Pancreas (tissue), 10 donors: ENCODE measurements at regions not wholly inside any gene's neighbourhood (a gene's known extent, or its start where the extent isn't known, plus 50 kb on each side); places are given as distances from the start of the nearest gene placed in this dataset.

ENCODE experiments used
- ATAC-seq, 4 donors: fragments of 200-7000 bp; cut with Tn5 transposase; one replicate each; pipeline versions ENCODE4 v1.8.0 to v1.9.1; 2020; ENCODE audit warnings: mild to moderate bottlenecking in 4 of 4, moderate library complexity in 4 of 4
- DNase-seq, 6 donors: peaks; one replicate each; pipeline ENCODE4 v3.0.0-alpha.2; 2020
- FAIRE-seq: peaks from 2 replicates; lab custom pipeline; 2012; peaks lifted over from hg19 to GRCh38; lab: Jason Lieb, UNC
- H3K27ac ChIP-seq, 4 donors: fragments of 200-600 bp; sonication (generic); 1 replicate in 3 of 4; 2 replicates in 1 of 4; pipeline versions ENCODE4 v1.5.0 to v1.8.0; 2020
- H3K27me3 ChIP-seq, 4 donors: fragments of 200-600 bp; one replicate each; pipeline ENCODE4 v1.8.0; 2021
- H3K36me3 ChIP-seq, 3 donors: fragments of 200-600 bp; sonication (generic) in 1 of 3; one replicate each; pipeline versions ENCODE4 v1.5.0 to v1.8.0; 2020 to 2021
- H3K4me1 ChIP-seq, 3 donors: fragments of 200-600 bp; one replicate each; pipeline ENCODE4 v1.8.0; 2021
- H3K4me3 ChIP-seq, 4 donors: fragments of 200-600 bp; sonication (generic) in 2 of 4; one replicate each; pipeline versions ENCODE4 v1.5.0 to v1.8.0; 2020 to 2021
- H3K9me3 ChIP-seq, 4 donors: fragments of 200-600 bp; one replicate each; pipeline ENCODE4 v1.8.0; 2021
- CTCF ChIP-seq, 4 donors: fragments of 200-600 bp; sonication (generic) in 3 of 4; IDR thresholded peaks; one replicate each; pipeline versions ENCODE4 v1.5.0 to v1.8.0; 2021; ENCODE audit warnings: antibody characterized with exemption in 4 of 4
- WGBS, 2 donors: extraction: QIAGEN DNeasy Blood & Tissue Kit; methylation state at CpG; one replicate each; pipeline ENCODE4 v1.1.7; 2013; 5-methylcytosine and 5-hydroxymethylcytosine counted together
- intact Hi-C, 3 donors: fragments of 100-400 bp; cut with DNase I; formaldehyde crosslinking; loops; one replicate each; pipeline versions ENCODE4 v1.11.1 to v1.14.2; 2022
- donor health status: healthy with polysubstance abuse.
- donor health status: DM: no; HTN: no; CAD: no; lungs with moderate emphysema.
- donor health status: DM: no; HTN: no; CAD: no.
- donor health status: control.
- donor health status: control.
- donor health status: Bipolar disorder and iron deficiency.
- donor health status: DM: yes; HTN: yes; CAD: no.
- donor health status: DM: no; HTN: no; CAD: no.
- donor health status: DM: no; HTN: no; CAD: no.
- donor health status: DM: yes; HTN: yes; CAD: no.

GRCh38 chr21:28798798-28799197 lies 193.9 kb downstream of the LTN1 start:
- 52 to 67% methylated on average over 1 of the region's 1 CpG for WGBS, 2 donors
- intact Hi-C loops = loop anchor here in 1 of 3 donors (10.0 kb wide), 1 partner anchor 56 kb away; no protein-coding TSS in a partner anchor
- no peak for ATAC-seq
- DNase-seq = no peak
- Histone ChIP-seq H3K9me3 (no peaks in the 10 kb centered on the region), H3K27me3 (no peaks in the 10 kb centered on the region), H3K4me1 (no peaks in the 10 kb centered on the region), H3K36me3 (no peaks in the 10 kb centered on the region), H3K4me3 (no peak overlapping the region), H3K27ac (no peak overlapping the region)
- no peak for FAIRE-seq
- no peak for TF ChIP-seq CTCF (IDR thresholded peaks at IDR 0.05)

- ATAC-seq = no peak
- H3K4me1 ChIP-seq = no peaks in the 10 kb centered on the region
Observed at GRCh38 chr21:28795251-28795650, 197.4 kb downstream of the LTN1 start.

GRCh38 chr21:28794371-28794851 lies 198.3 kb downstream of the LTN1 start:
- Histone ChIP-seq H3K36me3 (no peaks in the 10 kb centered on the region), H3K4me1 (no peaks in the 10 kb centered on the region), H3K9me3 (no peaks in the 10 kb centered on the region), H3K27ac (no peak overlapping the region), H3K27me3 (no peaks in the 10 kb centered on the region), H3K4me3 (no peak overlapping the region)
- no peak for ATAC-seq
- FAIRE-seq = no peak
- intact Hi-C loops = loop anchor here in 1 of 3 donors (10.0 kb wide), 1 partner anchor 60 kb away; no protein-coding TSS in a partner anchor
- DNase-seq = no peak
- TF ChIP-seq CTCF (IDR thresholded peaks at IDR 0.05) = no peak
- WGBS, 2 donors = 48 to 59% methylated on average over 2 of the region's 2 CpGs

More at GRCh38 chr21:28795251-28795650, 197.4 kb downstream of the LTN1 start:
- TF ChIP-seq CTCF (IDR thresholded peaks at IDR 0.05) = no peak
- Histone ChIP-seq H3K27me3 (no peaks in the 10 kb centered on the region), H3K27ac (no peak overlapping the region), H3K4me3 (no peak overlapping the region), H3K36me3 (no peaks in the 10 kb centered on the region), H3K9me3 (no peaks in the 10 kb centered on the region)
- FAIRE-seq (no peak), DNase-seq (no peak)
- intact Hi-C loops = loop anchor here in 1 of 3 donors (10.0 kb wide), 1 partner anchor 60 kb away; no protein-coding TSS in a partner anchor
- 38 to 58% methylated on average over 1 of the region's 1 CpG for WGBS, 2 donors

GRCh38 chr21:28793043-28793442 lies 199.6 kb downstream of the LTN1 start:
- Histone ChIP-seq H3K27me3 (no peaks in the 10 kb centered on the region), H3K9me3 (no peaks in the 10 kb centered on the region), H3K4me1 (no peaks in the 10 kb centered on the region), H3K27ac (no peak overlapping the region), H3K36me3 (no peaks in the 10 kb centered on the region), H3K4me3 (no peak overlapping the region)
- no peak for DNase-seq
- TF ChIP-seq CTCF (IDR thresholded peaks at IDR 0.05) = no peak
- ATAC-seq = no peak
- intact Hi-C loops = loop anchor here in 1 of 3 donors (10.0 kb wide), 1 partner anchor 62 kb away; no protein-coding TSS in a partner anchor
- WGBS, 2 donors = 14 to 21% methylated on average over 2 of the region's 2 CpGs
- no peak for FAIRE-seq

- WGBS, 2 donors = 75 to 87% methylated on average over 4 of the region's 4 CpGs
- TF ChIP-seq CTCF (IDR thresholded peaks at IDR 0.05) = no peak
- no peaks in the 10 kb centered on the region for H3K4me1 ChIP-seq
- H3K9me3 ChIP-seq = no peaks in the 10 kb centered on the region
- no peak for FAIRE-seq
- ATAC-seq = no peak
- H3K36me3 ChIP-seq = no peaks in the 10 kb centered on the region
- intact Hi-C loops = loop anchor here in 1 of 3 donors (10.0 kb wide), 1 partner anchor 63 kb away; no protein-coding TSS in a partner anchor
- H3K27ac ChIP-seq = no peak overlapping the region
- DNase-seq = no peak
- no peak overlapping the region for H3K4me3 ChIP-seq
- no peaks in the 10 kb centered on the region for H3K27me3 ChIP-seq
Observed at GRCh38 chr21:28791595-28792282, 200.9 kb downstream of the LTN1 start.
